HepG2 (cell line): ENCODE measurements at regions not wholly inside any gene's neighbourhood (a gene's known extent, or its start where the extent isn't known, plus 50 kb on each side); places are given as distances from the start of the nearest gene placed in this dataset.

Experiments
- GABPA ChIP-seq, 2 experiments: IDR thresholded peaks; 2 replicates each; pipeline ENCODE4 v1.6.1; 2011 to 2016; ENCODE audit warnings: low read depth in 2 of 2, low read length in 1 of 2, missing biosample characterization in 1 of 2, missing genetic modification characterization in 1 of 2
- KDM1A ChIP-seq: IDR thresholded peaks from 2 replicates; pipeline ENCODE4 v1.6.1; 2016; ENCODE audit warnings: missing compliant biosample characterization
- PATZ1 ChIP-seq: sonication (generic); formaldehyde crosslinking; IDR thresholded peaks from 2 replicates; pipeline ENCODE4 v1.4.0; 2020; ENCODE audit warnings: missing genetic modification reagents
- SMAD3 ChIP-seq: sonication (generic); formaldehyde crosslinking; IDR thresholded peaks from 2 replicates; pipeline ENCODE4 v1.4.0; 2020; ENCODE audit warnings: missing genetic modification reagents
- TFE3 ChIP-seq: IDR thresholded peaks from 2 replicates; pipeline ENCODE4 v1.6.1; 2016
- ZNF513 ChIP-seq: sonication (generic); formaldehyde crosslinking; conservative IDR thresholded peaks from 2 replicates; pipeline ENCODE4 v1.5.0; 2020; ENCODE audit warnings: missing genetic modification reagents
- ZNF567 ChIP-seq: sonication (generic); formaldehyde crosslinking; IDR thresholded peaks from 2 replicates; pipeline ENCODE4 v1.8.1; 2023; ENCODE audit warnings: mild to moderate bottlenecking, missing genetic modification reagents, borderline replicate concordance
- ZNF770 ChIP-seq: sonication (generic); formaldehyde crosslinking; IDR thresholded peaks from 2 replicates; pipeline ENCODE4 v1.5.0; 2020; ENCODE audit warnings: mild to moderate bottlenecking, missing genetic modification reagents
- ZZZ3 ChIP-seq: sonication (generic); formaldehyde crosslinking; IDR thresholded peaks from 2 replicates; pipeline ENCODE4 v1.4.0; 2020; ENCODE audit warnings: missing genetic modification reagents, mild to moderate bottlenecking, borderline replicate concordance
- TF ChIP-seq, protein P1 (sequence below): sonication (generic); formaldehyde crosslinking; IDR thresholded peaks from 2 replicates; pipeline ENCODE4 v1.4.0; 2020; ENCODE audit warnings: mild to moderate bottlenecking, missing genetic modification reagents
- TF ChIP-seq, protein P2 (sequence below): sonication (generic); formaldehyde crosslinking; IDR thresholded peaks from 2 replicates; pipeline ENCODE4 v1.5.0; 2020; ENCODE audit warnings: mild to moderate bottlenecking, missing genetic modification reagents, moderate library complexity
- TF ChIP-seq, protein P3 (sequence below): sonication (generic); formaldehyde crosslinking; IDR thresholded peaks from 2 replicates; pipeline ENCODE4 v1.5.0; 2020; ENCODE audit warnings: missing genetic modification reagents

GRCh38 chr11:130646881-130647280 lies 198.4 kb downstream of the ADAMTS15 start:
- TF ChIP-seq, protein P1, sequence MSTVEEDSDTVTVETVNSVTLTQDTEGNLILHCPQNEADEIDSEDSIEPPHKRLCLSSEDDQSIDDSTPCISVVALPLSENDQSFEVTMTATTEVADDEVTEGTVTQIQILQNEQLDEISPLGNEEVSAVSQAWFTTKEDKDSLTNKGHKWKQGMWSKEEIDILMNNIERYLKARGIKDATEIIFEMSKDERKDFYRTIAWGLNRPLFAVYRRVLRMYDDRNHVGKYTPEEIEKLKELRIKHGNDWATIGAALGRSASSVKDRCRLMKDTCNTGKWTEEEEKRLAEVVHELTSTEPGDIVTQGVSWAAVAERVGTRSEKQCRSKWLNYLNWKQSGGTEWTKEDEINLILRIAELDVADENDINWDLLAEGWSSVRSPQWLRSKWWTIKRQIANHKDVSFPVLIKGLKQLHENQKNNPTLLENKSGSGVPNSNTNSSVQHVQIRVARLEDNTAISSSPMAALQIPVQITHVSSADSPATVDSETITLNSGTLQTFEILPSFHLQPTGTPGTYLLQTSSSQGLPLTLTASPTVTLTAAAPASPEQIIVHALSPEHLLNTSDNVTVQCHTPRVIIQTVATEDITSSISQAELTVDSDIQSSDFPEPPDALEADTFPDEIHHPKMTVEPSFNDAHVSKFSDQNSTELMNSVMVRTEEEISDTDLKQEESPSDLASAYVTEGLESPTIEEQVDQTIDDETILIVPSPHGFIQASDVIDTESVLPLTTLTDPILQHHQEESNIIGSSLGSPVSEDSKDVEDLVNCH (CRISPR knock-in tag) = no peak
- TF ChIP-seq GABPA (IDR thresholded peaks at IDR 0.05; ENCODE audit: low read depth, low read length) = no peak
- no peak for TF ChIP-seq GABPA (CRISPR knock-in tag; IDR thresholded peaks at IDR 0.05; ENCODE audit: low read depth)
- TF ChIP-seq, protein P2, sequence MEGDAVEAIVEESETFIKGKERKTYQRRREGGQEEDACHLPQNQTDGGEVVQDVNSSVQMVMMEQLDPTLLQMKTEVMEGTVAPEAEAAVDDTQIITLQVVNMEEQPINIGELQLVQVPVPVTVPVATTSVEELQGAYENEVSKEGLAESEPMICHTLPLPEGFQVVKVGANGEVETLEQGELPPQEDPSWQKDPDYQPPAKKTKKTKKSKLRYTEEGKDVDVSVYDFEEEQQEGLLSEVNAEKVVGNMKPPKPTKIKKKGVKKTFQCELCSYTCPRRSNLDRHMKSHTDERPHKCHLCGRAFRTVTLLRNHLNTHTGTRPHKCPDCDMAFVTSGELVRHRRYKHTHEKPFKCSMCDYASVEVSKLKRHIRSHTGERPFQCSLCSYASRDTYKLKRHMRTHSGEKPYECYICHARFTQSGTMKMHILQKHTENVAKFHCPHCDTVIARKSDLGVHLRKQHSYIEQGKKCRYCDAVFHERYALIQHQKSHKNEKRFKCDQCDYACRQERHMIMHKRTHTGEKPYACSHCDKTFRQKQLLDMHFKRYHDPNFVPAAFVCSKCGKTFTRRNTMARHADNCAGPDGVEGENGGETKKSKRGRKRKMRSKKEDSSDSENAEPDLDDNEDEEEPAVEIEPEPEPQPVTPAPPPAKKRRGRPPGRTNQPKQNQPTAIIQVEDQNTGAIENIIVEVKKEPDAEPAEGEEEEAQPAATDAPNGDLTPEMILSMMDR (CRISPR knock-in tag) = no peak
- no peak for TF ChIP-seq SMAD3 (CRISPR knock-in tag)
- no peak for TF ChIP-seq ZNF567 (CRISPR knock-in tag)
- no peak for TF ChIP-seq TFE3
- TF ChIP-seq, protein P3, sequence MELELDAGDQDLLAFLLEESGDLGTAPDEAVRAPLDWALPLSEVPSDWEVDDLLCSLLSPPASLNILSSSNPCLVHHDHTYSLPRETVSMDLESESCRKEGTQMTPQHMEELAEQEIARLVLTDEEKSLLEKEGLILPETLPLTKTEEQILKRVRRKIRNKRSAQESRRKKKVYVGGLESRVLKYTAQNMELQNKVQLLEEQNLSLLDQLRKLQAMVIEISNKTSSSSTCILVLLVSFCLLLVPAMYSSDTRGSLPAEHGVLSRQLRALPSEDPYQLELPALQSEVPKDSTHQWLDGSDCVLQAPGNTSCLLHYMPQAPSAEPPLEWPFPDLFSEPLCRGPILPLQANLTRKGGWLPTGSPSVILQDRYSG (CRISPR knock-in tag) = no peak
- TF ChIP-seq KDM1A (CRISPR knock-in tag) = no peak
- TF ChIP-seq ZNF770 (CRISPR knock-in tag) = no peak
- TF ChIP-seq ZZZ3 (CRISPR knock-in tag) = no peak
- TF ChIP-seq PATZ1 (CRISPR knock-in tag) = no peak
- no peak for TF ChIP-seq ZNF513 (CRISPR knock-in tag)
